H1 (cell line): ENCODE measurements at regions not wholly inside any gene's neighbourhood (a gene's known extent, or its start where the extent isn't known, plus 50 kb on each side); places are given as distances from the start of the nearest gene placed in this dataset.

ENCODE experiments used
- ATF2 ChIP-seq: IDR thresholded peaks from 2 replicates; pipeline ENCODE4 v1.6.1; 2012; ENCODE audit warnings: low read length, inconsistent platforms
- EZH2 ChIP-seq: fragments of 200-600 bp; sonication (generic); IDR thresholded peaks from 2 replicates; pipeline ENCODE4 v1.7.1; 2012; ENCODE audit warnings: low read depth, mild to moderate bottlenecking, moderate library complexity, low read length, inconsistent platforms; ENCODE audit not compliant: severe bottlenecking
- SAP30 ChIP-seq: fragments of 300-600 bp; sonication (generic); IDR thresholded peaks from 2 replicates; pipeline ENCODE4 v1.7.1; 2012; ENCODE audit warnings: low read length, moderate library complexity, mild to moderate bottlenecking, inconsistent platforms; ENCODE audit not compliant: insufficient read depth, insufficient replicate concordance
- SIRT6 ChIP-seq: IDR thresholded peaks from one replicate; pipeline ENCODE4 v1.7.1; 2012; ENCODE audit warnings: low read length, inconsistent platforms
- SIX5 ChIP-seq: IDR thresholded peaks from 2 replicates; pipeline ENCODE4 v1.6.1; 2011; ENCODE audit warnings: mild to moderate bottlenecking, low read depth, low read length
- SP1 ChIP-seq: IDR thresholded peaks from 2 replicates; pipeline ENCODE4 v1.6.1; 2011; ENCODE audit warnings: low read depth, low read length

- TF ChIP-seq ATF2 (no peak), SAP30 (no peak), SIX5 (no peak), SP1 (no peak), EZH2 (no peak), SIRT6 (no peak)
Observed at GRCh38 chr1:31120783-31121180, 55.3 kb upstream of the PUM1 start (continued).
